ENCODE measurements at regions not wholly inside any gene's neighbourhood (a gene's known extent, or its start where the extent isn't known, plus 50 kb on each side); places are given as distances from the start of the nearest gene placed in this dataset.

DNA sequence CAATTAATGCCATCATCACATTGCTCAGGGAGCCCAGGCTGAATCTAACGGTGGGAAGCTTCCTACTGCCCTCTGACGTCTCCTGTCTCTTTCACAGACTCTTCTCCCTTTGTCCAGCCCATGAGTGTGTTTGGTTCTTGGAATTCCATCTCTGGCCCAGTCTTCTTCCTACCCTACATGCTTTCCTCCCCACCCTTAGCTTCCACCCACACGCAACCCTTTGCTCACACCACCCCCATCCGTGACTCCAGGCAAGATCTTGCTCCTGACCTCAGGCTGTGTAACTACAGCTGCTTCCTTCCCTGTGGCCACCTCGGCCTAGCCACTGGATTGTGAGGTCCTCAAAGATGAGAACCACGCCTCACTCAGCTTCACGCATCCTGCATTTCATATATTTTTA lies 72.3 kb upstream of the THBS1 start:
- no peak for TF ChIP-seq ZFP3 (CRISPR knock-in tag; IDR thresholded peaks at IDR 0.05)
- no peak for TF ChIP-seq ISL1 (CRISPR knock-in tag; IDR thresholded peaks at IDR 0.05)
- no peak for TF ChIP-seq ZFP30 (CRISPR knock-in tag; IDR thresholded peaks at IDR 0.05)
- TF ChIP-seq BACH2 (CRISPR knock-in tag; IDR thresholded peaks at IDR 0.05; ENCODE audit: borderline replicate concordance) = no peak
- TF ChIP-seq GLIS3 (CRISPR knock-in tag; IDR thresholded peaks at IDR 0.05) = no peak
- TF ChIP-seq SNAI2 (CRISPR knock-in tag; IDR thresholded peaks at IDR 0.05) = no peak
- TF ChIP-seq PPARA (CRISPR knock-in tag; IDR thresholded peaks at IDR 0.05; ENCODE audit: borderline replicate concordance) = no peak
- no peak for TF ChIP-seq ESRRG (CRISPR knock-in tag; IDR thresholded peaks at IDR 0.05)
- TF ChIP-seq, protein P1, sequence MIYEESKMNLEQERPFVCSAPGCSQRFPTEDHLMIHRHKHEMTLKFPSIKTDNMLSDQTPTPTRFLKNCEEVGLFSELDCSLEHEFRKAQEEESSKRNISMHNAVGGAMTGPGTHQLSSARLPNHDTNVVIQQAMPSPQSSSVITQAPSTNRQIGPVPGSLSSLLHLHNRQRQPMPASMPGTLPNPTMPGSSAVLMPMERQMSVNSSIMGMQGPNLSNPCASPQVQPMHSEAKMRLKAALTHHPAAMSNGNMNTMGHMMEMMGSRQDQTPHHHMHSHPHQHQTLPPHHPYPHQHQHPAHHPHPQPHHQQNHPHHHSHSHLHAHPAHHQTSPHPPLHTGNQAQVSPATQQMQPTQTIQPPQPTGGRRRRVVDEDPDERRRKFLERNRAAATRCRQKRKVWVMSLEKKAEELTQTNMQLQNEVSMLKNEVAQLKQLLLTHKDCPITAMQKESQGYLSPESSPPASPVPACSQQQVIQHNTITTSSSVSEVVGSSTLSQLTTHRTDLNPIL (CRISPR knock-in tag; IDR thresholded peaks at IDR 0.05; ENCODE audit: low read depth) = no peak
- no peak for TF ChIP-seq ARNTL (CRISPR knock-in tag; IDR thresholded peaks at IDR 0.05; ENCODE audit: borderline replicate concordance, low read depth)
- no peak for TF ChIP-seq TOX (CRISPR knock-in tag; IDR thresholded peaks at IDR 0.05; ENCODE audit: borderline replicate concordance)
- TF ChIP-seq ZNF8 (CRISPR knock-in tag; IDR thresholded peaks at IDR 0.05) = no peak
- no peak for TF ChIP-seq RARB (CRISPR knock-in tag; IDR thresholded peaks at IDR 0.05)
